Bronchial epithelial cell (primary cell): ENCODE measurements at regions not wholly inside any gene's neighbourhood (a gene's known extent, or its start where the extent isn't known, plus 50 kb on each side); places are given as distances from the start of the nearest gene placed in this dataset.
"Not testable (repeated sequence)": the region's sequence is repeated elsewhere in the genome, so short reads cannot be mapped to it uniquely, and the experiment has no call there.

Experiments used
- DNase-seq: peaks from one replicate; pipeline ENCODE4 v3.0.0-alpha.2; 2010; ENCODE audit warnings: low read depth
- FAIRE-seq: peaks from 2 replicates; lab custom pipeline; 2011; peaks lifted over from hg19 to GRCh38; lab: Jason Lieb, UNC
- H3K27me3 ChIP-seq: 2 replicates; pipeline ENCODE4 v1.5.1; 2011; ENCODE audit warnings: low read length; ENCODE audit not compliant: control insufficient read depth, insufficient read depth
- H3K36me3 ChIP-seq: 2 replicates; pipeline ENCODE4 v1.5.1; 2011; ENCODE audit warnings: low read length; ENCODE audit not compliant: control insufficient read depth, insufficient read depth
- H3K4me3 ChIP-seq: 2 replicates; pipeline ENCODE4 v1.5.1; 2011; ENCODE audit warnings: mild to moderate bottlenecking, low read depth, low read length, control low read depth
- CTCF ChIP-seq: IDR thresholded peaks from 2 replicates; pipeline ENCODE4 v1.5.1; 2011; ENCODE audit warnings: mild to moderate bottlenecking, moderate library complexity, low read length, control low read depth, inconsistent platforms; ENCODE audit not compliant: insufficient read depth, severe bottlenecking

GRCh38 chr9:21533597-21533996, 51.5 kb upstream of the IFNE start:
- H3K36me3 ChIP-seq: peaks cover 6% of the 10 kb centered on the region
- FAIRE-seq: no peak

DNA sequence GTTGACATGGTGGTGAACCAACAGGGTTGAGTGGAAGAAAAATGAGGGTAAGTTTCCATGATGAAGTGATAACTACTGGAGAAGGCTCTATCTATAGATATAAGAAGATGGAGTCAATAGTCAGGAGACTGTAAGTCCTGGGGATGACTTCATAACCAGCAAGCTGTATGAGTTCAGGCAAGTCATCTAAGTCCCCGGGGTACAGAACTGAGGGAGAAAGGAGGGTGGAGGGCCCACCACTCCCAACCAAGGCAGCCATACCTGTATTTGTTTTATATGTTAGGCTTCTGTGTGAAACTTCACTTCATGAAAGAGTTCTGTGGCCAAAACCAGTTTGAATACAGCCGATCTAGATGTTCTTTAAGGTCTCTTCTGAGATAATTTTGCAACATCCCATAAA, 53.3 kb upstream of the IFNE start:
- no peak overlapping the region for H3K4me3 ChIP-seq
- no peak for TF ChIP-seq CTCF
- no peak for DNase-seq
- no peaks in the 10 kb centered on the region for H3K27me3 ChIP-seq
- no peak for FAIRE-seq
- H3K36me3 ChIP-seq: peaks cover 5% of the 10 kb centered on the region

More at GRCh38 chr9:21533597-21533996, 51.5 kb upstream of the IFNE start:
- Histone ChIP-seq H3K27me3 (no peaks in the 10 kb centered on the region), H3K4me3 (no peak overlapping the region)
- no peak for TF ChIP-seq CTCF
- DNase-seq: no peak

DNA sequence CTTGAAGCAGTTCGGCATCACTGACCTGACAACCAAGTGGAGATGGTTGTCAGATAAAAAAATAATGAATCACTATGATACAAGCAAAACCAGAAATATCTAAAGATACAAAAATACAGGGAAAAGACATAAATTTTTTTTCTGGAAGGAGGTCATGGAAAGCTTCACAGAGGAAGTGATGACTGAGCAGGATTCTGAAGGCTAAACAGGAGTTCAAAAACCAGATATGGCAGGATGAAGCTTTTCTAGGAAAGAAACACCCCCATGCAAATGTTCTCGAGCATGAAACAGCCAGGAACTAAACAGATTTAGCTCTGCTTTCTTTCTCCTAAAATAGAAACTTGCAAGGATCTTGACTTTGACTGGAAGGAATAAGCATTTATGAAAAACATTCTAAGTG, 60.7 kb upstream of the IFNE start:
- FAIRE-seq (no peak), DNase-seq (no peak)

GRCh38 chr9:21543187-21543586, 61.1 kb upstream of the IFNE start:
- H3K36me3 ChIP-seq: peaks cover 4% of the 10 kb centered on the region
- no peak overlapping the region for H3K4me3 ChIP-seq
- FAIRE-seq: no peak

More for the DNA sequence above, 60.7 kb upstream of the IFNE start:
- H3K36me3 ChIP-seq: peaks cover 4% of the 10 kb centered on the region
- no peaks in the 10 kb centered on the region for H3K27me3 ChIP-seq
- no peak overlapping the region for H3K4me3 ChIP-seq
- TF ChIP-seq CTCF: no peak

GRCh38 chr9:21543816-21544215, 61.7 kb upstream of the IFNE start:
- FAIRE-seq, H3K36me3 ChIP-seq, H3K4me3 ChIP-seq, H3K27me3 ChIP-seq: not testable (repeated sequence)
- peak; percentile 77 for DNase-seq

More at GRCh38 chr9:21543187-21543586, 61.1 kb upstream of the IFNE start:
- TF ChIP-seq CTCF: no peak
- H3K27me3 ChIP-seq: no peaks in the 10 kb centered on the region
- DNase-seq: peak; percentile 93

DNA sequence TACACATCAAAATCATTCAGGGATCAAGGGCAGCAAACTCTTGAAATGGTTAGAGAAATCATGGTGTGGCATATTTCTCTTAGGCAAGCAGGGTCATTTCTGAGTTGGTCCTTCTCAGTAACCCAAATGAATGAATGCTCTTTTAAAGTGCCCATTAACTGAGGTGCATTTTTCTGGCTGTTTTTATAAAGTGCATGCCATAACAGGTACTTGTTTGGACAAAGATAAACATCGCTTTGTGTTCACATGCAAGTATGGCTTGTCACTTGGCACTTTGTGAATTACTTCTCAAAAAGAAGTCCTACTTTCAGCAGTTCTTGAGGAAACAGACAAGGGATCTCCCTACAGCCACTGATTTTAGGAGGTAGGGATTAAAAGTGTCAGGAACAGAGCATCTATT, 64.8 kb upstream of the IFNE start:
- DNase-seq (no peak), FAIRE-seq (no peak)
- no peak for TF ChIP-seq CTCF
- H3K27me3 ChIP-seq: no peaks in the 10 kb centered on the region
- no peak overlapping the region for H3K4me3 ChIP-seq
- peaks cover 4% of the 10 kb centered on the region for H3K36me3 ChIP-seq
